Adrenal gland (tissue), 5 donors: ENCODE measurements at regions not wholly inside any gene's neighbourhood (a gene's known extent, or its start where the extent isn't known, plus 50 kb on each side); places are given as distances from the start of the nearest gene placed in this dataset.

Source experiments
- POLR2A ChIP-seq, 2 donors: fragments of 450-650 bp; IDR thresholded peaks; one replicate each; pipeline ENCODE4 v1.6.1; 2017; ENCODE audit warnings: antibody characterized with exemption in 2 of 2, mild to moderate bottlenecking in 2 of 2, moderate library complexity in 1 of 2
- TF ChIP-seq, protein P1 (sequence below), 6 experiments: fragments of 450-650 bp in 4 of 6; fragments of 200-600 bp in 2 of 6; sonication (generic) in 1 of 6; IDR thresholded peaks; 1 replicate in 5 of 6; 2 replicates in 1 of 6; pipeline versions ENCODE4 v1.5.1 to v1.8.0; 2016 to 2021; ENCODE audit warnings: antibody characterized with exemption in 6 of 6, mild to moderate bottlenecking in 2 of 6, moderate library complexity in 1 of 6
- donor health status: DM: no; HTN: no; CAD: no.

DNA sequence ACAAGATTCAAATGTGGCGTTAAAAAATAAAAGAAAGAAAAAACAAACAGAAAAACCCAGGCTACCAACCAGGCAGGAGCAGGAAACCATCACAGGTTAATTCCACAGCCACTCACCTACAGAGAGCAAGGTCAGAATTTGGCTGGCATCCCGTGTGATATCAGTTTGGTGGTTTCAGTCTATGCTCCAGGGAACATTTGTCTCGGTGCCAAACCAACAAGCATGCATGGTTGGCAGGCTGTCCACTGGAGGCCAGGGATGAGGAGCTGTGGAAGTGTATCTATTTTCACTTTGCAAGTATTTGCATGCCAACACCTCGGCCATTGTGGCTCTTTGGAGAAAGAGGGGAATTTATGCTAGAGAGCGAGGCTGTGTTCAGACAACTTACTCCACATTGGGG lies 53.1 kb upstream of the PROX1 start:
- TF ChIP-seq, protein P1, sequence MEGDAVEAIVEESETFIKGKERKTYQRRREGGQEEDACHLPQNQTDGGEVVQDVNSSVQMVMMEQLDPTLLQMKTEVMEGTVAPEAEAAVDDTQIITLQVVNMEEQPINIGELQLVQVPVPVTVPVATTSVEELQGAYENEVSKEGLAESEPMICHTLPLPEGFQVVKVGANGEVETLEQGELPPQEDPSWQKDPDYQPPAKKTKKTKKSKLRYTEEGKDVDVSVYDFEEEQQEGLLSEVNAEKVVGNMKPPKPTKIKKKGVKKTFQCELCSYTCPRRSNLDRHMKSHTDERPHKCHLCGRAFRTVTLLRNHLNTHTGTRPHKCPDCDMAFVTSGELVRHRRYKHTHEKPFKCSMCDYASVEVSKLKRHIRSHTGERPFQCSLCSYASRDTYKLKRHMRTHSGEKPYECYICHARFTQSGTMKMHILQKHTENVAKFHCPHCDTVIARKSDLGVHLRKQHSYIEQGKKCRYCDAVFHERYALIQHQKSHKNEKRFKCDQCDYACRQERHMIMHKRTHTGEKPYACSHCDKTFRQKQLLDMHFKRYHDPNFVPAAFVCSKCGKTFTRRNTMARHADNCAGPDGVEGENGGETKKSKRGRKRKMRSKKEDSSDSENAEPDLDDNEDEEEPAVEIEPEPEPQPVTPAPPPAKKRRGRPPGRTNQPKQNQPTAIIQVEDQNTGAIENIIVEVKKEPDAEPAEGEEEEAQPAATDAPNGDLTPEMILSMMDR (IDR thresholded peaks at IDR 0.05): no peak
- no peak for TF ChIP-seq POLR2A (IDR thresholded peaks at IDR 0.05)
